ENCODE measurements at regions not wholly inside any gene's neighbourhood (a gene's known extent, or its start where the extent isn't known, plus 50 kb on each side); places are given as distances from the start of the nearest gene placed in this dataset.
"Not testable (repeated sequence)": the region's sequence is repeated elsewhere in the genome, so short reads cannot be mapped to it uniquely, and the experiment has no call there.

DNA sequence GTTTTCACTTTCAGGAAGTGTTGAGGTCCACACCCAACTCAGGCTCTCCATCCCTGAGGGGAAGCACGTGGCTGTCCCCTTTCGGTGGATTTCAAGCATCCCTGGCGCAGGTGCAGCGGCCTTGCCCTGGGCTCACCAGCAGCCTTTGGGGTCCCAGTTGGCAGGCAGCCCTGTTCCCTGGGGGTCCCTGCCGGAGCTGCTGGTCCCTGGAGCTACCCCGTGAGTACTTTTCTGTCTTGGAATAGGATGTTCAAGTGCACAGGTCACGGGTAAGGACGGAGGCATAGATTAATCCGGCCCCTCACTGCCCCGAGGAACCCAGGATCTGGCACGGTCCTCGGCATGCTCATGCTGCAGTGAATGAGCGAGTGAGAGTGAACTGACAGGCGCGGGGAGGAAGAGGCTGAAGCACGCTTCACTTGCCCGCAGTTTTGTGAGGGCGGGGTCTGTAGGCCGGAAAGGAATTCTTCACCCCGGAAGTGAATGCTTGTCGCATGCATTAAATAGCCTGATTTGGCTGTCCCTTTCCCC lies 117.2 kb upstream of the FAT1 start:
- ATAC-seq (ENCODE audit: low read depth): no peak
- Mint-ChIP-seq H3K4me1 (no peaks in the 10 kb centered on the region), H3K4me3 (no peak overlapping the region), H3K9me3 (peaks cover 8% of the 10 kb centered on the region), H3K36me3 (ENCODE audit: low read depth) (no peaks in the 10 kb centered on the region), H3K27ac (no peak overlapping the region), H3K27me3 (no peaks in the 10 kb centered on the region)
- POLR2A ChIA-PET: no interaction called here
- no peak for DNase-seq
- CTCF ChIA-PET: no interaction called here
- TF ChIP-seq, protein P1, sequence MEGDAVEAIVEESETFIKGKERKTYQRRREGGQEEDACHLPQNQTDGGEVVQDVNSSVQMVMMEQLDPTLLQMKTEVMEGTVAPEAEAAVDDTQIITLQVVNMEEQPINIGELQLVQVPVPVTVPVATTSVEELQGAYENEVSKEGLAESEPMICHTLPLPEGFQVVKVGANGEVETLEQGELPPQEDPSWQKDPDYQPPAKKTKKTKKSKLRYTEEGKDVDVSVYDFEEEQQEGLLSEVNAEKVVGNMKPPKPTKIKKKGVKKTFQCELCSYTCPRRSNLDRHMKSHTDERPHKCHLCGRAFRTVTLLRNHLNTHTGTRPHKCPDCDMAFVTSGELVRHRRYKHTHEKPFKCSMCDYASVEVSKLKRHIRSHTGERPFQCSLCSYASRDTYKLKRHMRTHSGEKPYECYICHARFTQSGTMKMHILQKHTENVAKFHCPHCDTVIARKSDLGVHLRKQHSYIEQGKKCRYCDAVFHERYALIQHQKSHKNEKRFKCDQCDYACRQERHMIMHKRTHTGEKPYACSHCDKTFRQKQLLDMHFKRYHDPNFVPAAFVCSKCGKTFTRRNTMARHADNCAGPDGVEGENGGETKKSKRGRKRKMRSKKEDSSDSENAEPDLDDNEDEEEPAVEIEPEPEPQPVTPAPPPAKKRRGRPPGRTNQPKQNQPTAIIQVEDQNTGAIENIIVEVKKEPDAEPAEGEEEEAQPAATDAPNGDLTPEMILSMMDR (IDR thresholded peaks at IDR 0.05): no peak
- intact Hi-C loops (cut with micrococcal nuclease): no loop called here

DNA sequence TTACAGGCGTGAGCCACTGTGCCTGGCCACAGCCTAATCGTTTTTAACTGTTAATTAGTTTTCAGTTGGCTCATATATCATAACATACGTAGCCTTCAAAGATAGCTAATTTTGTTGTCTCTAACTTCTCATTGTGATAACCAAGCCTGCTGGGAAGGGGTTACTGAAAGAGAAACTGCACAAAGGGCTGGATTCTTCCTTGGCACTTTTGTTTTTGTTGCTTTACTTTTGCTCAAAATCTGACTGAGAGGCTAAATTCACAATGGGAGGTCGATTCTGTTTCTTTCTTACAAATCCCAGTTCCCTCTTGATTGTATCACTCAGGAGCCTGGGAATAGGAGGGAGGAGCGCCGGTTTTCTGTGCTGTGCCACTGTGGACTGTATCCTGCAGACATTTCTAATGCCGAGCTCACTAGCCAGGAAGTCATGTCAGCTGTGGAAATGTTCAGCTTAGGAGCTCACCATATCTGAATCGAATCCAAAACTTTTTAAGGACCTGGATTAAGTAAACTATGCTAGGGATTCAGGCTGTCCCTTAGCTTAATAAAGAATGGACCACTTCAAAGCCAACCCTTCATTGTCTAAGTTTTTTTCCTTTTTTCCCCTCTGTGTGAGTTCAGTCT lies 120.5 kb upstream of the FAT1 start:
- ATAC-seq (ENCODE audit: low read depth) (no peak), DNase-seq (no peak)
- POLR2A ChIA-PET: no interaction called here
- TF ChIP-seq, protein P1 (IDR thresholded peaks at IDR 0.05): no peak
- H3K27me3 Mint-ChIP-seq: no peaks in the 10 kb centered on the region
- H3K36me3 Mint-ChIP-seq (ENCODE audit: low read depth): no peaks in the 10 kb centered on the region
- CTCF ChIA-PET: no interaction called here
- intact Hi-C loops (cut with micrococcal nuclease): no loop called here
- H3K4me3 Mint-ChIP-seq: no peak overlapping the region
- peaks cover 11% of the 10 kb centered on the region for H3K9me3 Mint-ChIP-seq
- H3K4me1 Mint-ChIP-seq: no peaks in the 10 kb centered on the region
- H3K27ac Mint-ChIP-seq: no peak overlapping the region

DNA sequence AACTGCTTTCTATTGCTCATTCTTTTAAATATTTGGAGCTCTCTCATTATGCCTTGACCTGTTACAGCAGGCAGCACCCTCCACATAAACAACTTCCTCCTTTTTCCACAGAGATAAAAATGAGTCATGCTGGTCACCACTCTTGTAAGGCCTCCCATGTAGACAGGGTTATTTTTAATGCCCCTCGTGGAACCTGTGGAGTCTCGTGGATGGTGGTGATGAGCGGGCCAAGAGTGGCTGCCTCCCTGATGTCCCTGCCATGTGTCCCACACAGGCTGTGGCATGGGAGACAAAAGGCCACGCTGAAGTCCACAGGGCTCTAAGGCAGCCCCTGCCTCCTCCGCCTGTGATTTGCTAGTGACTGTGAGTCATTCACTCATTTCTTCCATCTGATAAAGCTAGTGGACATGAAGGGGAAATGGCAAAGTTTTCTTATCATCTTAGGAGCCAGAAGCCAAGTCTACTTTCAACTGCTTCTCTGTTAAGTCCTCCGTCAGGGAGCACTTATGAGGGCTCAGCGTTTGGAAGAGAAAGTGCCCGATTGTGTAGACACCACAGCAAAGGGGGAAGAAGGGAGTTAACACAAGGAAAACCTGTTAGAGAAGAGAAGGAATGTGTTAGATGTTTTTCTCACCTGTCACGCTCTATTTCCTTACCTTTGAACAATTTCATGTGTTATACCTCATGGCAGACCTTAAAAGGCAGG lies 121.6 kb upstream of the FAT1 start:
- TF ChIP-seq, protein P1 (IDR thresholded peaks at IDR 0.05): no peak
- ATAC-seq (ENCODE audit: low read depth): no peak
- intact Hi-C loops (cut with micrococcal nuclease): no loop called here
- Mint-ChIP-seq H3K36me3 (ENCODE audit: low read depth) (no peaks in the 10 kb centered on the region), H3K27me3 (no peaks in the 10 kb centered on the region), H3K4me1 (no peaks in the 10 kb centered on the region), H3K27ac (no peak overlapping the region), H3K9me3 (peaks cover 12% of the 10 kb centered on the region), H3K4me3 (no peak overlapping the region)
- POLR2A ChIA-PET: no interaction called here
- CTCF ChIA-PET: no interaction called here
- DNase-seq: no peak

DNA sequence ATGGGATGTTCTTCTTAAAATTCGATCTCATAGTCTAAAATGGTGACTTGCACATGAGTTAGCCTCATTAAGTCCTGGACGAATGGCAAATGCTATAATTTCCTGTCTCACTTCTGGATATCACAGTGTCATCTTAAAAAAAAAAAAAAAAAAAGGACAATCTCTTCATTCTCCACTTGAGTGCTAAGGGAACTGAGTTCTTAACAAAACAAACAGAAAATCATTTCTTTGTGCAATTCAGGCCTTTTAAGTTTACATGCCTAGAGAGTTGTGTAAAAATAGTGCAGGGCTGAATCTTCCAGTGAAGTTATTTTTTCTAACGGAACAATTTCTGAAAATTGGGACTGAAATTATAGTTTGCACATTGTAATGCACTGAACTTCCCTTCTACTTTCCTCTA lies 122.8 kb upstream of the FAT1 start:
- no peak for ATAC-seq (ENCODE audit: low read depth)
- H3K4me3 Mint-ChIP-seq: no peak overlapping the region
- H3K27me3 Mint-ChIP-seq: no peaks in the 10 kb centered on the region
- no peaks in the 10 kb centered on the region for H3K4me1 Mint-ChIP-seq
- no peaks in the 10 kb centered on the region for H3K36me3 Mint-ChIP-seq (ENCODE audit: low read depth)
- intact Hi-C loops (cut with micrococcal nuclease): no loop called here
- H3K9me3 Mint-ChIP-seq: peaks cover 14% of the 10 kb centered on the region
- H3K27ac Mint-ChIP-seq: no peak overlapping the region
- DNase-seq: no peak
- TF ChIP-seq, protein P1 (IDR thresholded peaks at IDR 0.05): no peak
- POLR2A ChIA-PET: no interaction called here
- CTCF ChIA-PET: no interaction called here

DNA sequence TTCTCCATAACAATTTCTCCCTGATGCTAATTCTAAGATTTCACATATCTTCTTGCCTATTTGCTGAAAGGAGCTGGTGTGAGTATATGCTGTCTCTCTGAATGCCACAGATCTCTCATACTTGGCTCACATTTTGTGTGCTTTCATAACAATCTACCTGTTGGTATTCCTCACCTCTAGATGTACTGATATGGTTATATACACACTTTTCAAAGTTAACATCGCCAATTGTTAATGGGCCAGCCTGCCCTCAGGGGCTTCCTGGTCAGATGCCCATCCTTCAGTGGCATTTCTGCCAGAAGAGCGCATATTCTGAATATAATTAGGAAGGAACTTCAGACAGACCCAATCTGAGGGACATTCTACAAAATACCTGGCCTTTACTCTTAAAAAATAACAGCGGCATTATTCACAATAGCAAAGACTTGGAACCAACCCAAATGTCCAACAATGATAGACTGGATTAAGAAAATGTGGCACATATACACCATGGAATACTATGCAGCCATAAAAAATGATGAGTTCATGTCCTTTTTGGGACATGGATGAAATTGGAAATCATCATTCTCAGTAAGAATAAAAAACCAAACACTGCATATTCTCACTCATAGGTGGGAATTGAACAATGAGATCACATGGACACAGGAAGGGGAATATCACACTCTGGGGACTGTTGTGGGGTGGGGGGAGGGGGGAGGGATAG lies 123.9 kb upstream of the FAT1 start:
- DNase-seq; H3K36me3 Mint-ChIP-seq (ENCODE audit: low read depth); H3K4me1 Mint-ChIP-seq; H3K27ac Mint-ChIP-seq; intact Hi-C loops (cut with micrococcal nuclease); POLR2A ChIA-PET; CTCF ChIA-PET; H3K27me3 Mint-ChIP-seq; H3K4me3 Mint-ChIP-seq; ATAC-seq (ENCODE audit: low read depth): not testable (repeated sequence)
- H3K9me3 Mint-ChIP-seq: peaks cover 14% of the 10 kb centered on the region
